ENCODE measurements at regions not wholly inside any gene's neighbourhood (a gene's known extent, or its start where the extent isn't known, plus 50 kb on each side); places are given as distances from the start of the nearest gene placed in this dataset.

- TF ChIP-seq CTCF (IDR thresholded peaks at IDR 0.05) (no peak), POLR2A (IDR thresholded peaks at IDR 0.05) (no peak), POLR2AphosphoS5 (IDR thresholded peaks at IDR 0.05) (no peak)
These were observed 478.4 kb downstream of the BCOR start for GRCh38 chrX:39619182-39620009.

Measured in transverse colon (tissue), 4 donors.